ENCODE measurements at regions not wholly inside any gene's neighbourhood (a gene's known extent, or its start where the extent isn't known, plus 50 kb on each side); places are given as distances from the start of the nearest gene placed in this dataset.
"Not testable (repeated sequence)": the region's sequence is repeated elsewhere in the genome, so short reads cannot be mapped to it uniquely, and the experiment has no call there.

- DNase-seq: no peak
- in situ Hi-C loops (cut with MboI; ENCODE audit: low pct_unique_long_range_greater_than_20kb, low sequenced_read_pairs): no loop called here
Observed at GRCh38 chr2:234863043-234863934, 88.5 kb upstream of the SH3BP4 start.

GRCh38 chr2:234861841-234862735, 89.7 kb upstream of the SH3BP4 start:
- in situ Hi-C loops (cut with MboI; ENCODE audit: low pct_unique_long_range_greater_than_20kb, low sequenced_read_pairs): no loop called here
- DNase-seq: no peak

- in situ Hi-C loops (cut with MboI; ENCODE audit: low pct_unique_long_range_greater_than_20kb, low sequenced_read_pairs); DNase-seq: not testable (repeated sequence)
Observed at GRCh38 chr2:234859330-234859872, 92.4 kb upstream of the SH3BP4 start.

GRCh38 chr2:234858790-234859329, 93.0 kb upstream of the SH3BP4 start:
- in situ Hi-C loops (cut with MboI; ENCODE audit: low pct_unique_long_range_greater_than_20kb, low sequenced_read_pairs): no loop called here
- no peak for DNase-seq

- in situ Hi-C loops (cut with MboI; ENCODE audit: low pct_unique_long_range_greater_than_20kb, low sequenced_read_pairs): no loop called here
- DNase-seq: no peak
Observed at GRCh38 chr2:234858145-234858544, 93.7 kb upstream of the SH3BP4 start.

- in situ Hi-C loops (cut with MboI; ENCODE audit: low pct_unique_long_range_greater_than_20kb, low sequenced_read_pairs): no loop called here
- no peak for DNase-seq
Observed at GRCh38 chr2:234853729-234854128, 98.1 kb upstream of the SH3BP4 start.

GRCh38 chr2:234852941-234853340, 98.9 kb upstream of the SH3BP4 start:
- DNase-seq: no peak
- in situ Hi-C loops (cut with MboI; ENCODE audit: low pct_unique_long_range_greater_than_20kb, low sequenced_read_pairs): no loop called here

- no peak for DNase-seq
- in situ Hi-C loops (cut with MboI; ENCODE audit: low pct_unique_long_range_greater_than_20kb, low sequenced_read_pairs): no loop called here
Observed at GRCh38 chr2:234852035-234852434, 99.8 kb upstream of the SH3BP4 start.

- in situ Hi-C loops (cut with MboI; ENCODE audit: low pct_unique_long_range_greater_than_20kb, low sequenced_read_pairs): no loop called here
- no peak for DNase-seq
Observed at GRCh38 chr2:234851451-234851850, 100.4 kb upstream of the SH3BP4 start.

GRCh38 chr2:234850818-234851217, 101.0 kb upstream of the SH3BP4 start:
- in situ Hi-C loops (cut with MboI; ENCODE audit: low pct_unique_long_range_greater_than_20kb, low sequenced_read_pairs): no loop called here
- DNase-seq: no peak

GRCh38 chr2:234849678-234850077, 102.1 kb upstream of the SH3BP4 start:
- no peak for DNase-seq
- in situ Hi-C loops (cut with MboI; ENCODE audit: low pct_unique_long_range_greater_than_20kb, low sequenced_read_pairs): no loop called here

- in situ Hi-C loops (cut with MboI; ENCODE audit: low pct_unique_long_range_greater_than_20kb, low sequenced_read_pairs): no loop called here
- no peak for DNase-seq
Observed at GRCh38 chr2:234848578-234848977, 103.2 kb upstream of the SH3BP4 start.

- no peak for DNase-seq
- in situ Hi-C loops (cut with MboI; ENCODE audit: low pct_unique_long_range_greater_than_20kb, low sequenced_read_pairs): no loop called here
Observed at GRCh38 chr2:234847639-234848038, 104.2 kb upstream of the SH3BP4 start.

- in situ Hi-C loops (cut with MboI; ENCODE audit: low pct_unique_long_range_greater_than_20kb, low sequenced_read_pairs): no loop called here
- no peak for DNase-seq
Observed at GRCh38 chr2:234847364-234847635, 104.5 kb upstream of the SH3BP4 start.

GRCh38 chr2:234846599-234847363, 105.0 kb upstream of the SH3BP4 start:
- in situ Hi-C loops (cut with MboI; ENCODE audit: low pct_unique_long_range_greater_than_20kb, low sequenced_read_pairs): no loop called here
- no peak for DNase-seq

GRCh38 chr2:234845602-234846590, 105.9 kb upstream of the SH3BP4 start:
- in situ Hi-C loops (cut with MboI; ENCODE audit: low pct_unique_long_range_greater_than_20kb, low sequenced_read_pairs): no loop called here
- no peak for DNase-seq

- in situ Hi-C loops (cut with MboI; ENCODE audit: low pct_unique_long_range_greater_than_20kb, low sequenced_read_pairs): no loop called here
- DNase-seq: no peak
Observed at GRCh38 chr2:234843411-234843810, 108.4 kb upstream of the SH3BP4 start.

- no peak for DNase-seq
- in situ Hi-C loops (cut with MboI; ENCODE audit: low pct_unique_long_range_greater_than_20kb, low sequenced_read_pairs): no loop called here
Observed at GRCh38 chr2:234842753-234843152, 109.1 kb upstream of the SH3BP4 start.
